AML-193 (cell line): ENCODE measurements at regions not wholly inside any gene's neighbourhood (a gene's known extent, or its start where the extent isn't known, plus 50 kb on each side); places are given as distances from the start of the nearest gene placed in this dataset.

Experiments
- DNase-seq, 2 experiments: peaks; one replicate each; lab custom pipeline; 2025; lab: John Stamatoyannopoulos, UW

DNA sequence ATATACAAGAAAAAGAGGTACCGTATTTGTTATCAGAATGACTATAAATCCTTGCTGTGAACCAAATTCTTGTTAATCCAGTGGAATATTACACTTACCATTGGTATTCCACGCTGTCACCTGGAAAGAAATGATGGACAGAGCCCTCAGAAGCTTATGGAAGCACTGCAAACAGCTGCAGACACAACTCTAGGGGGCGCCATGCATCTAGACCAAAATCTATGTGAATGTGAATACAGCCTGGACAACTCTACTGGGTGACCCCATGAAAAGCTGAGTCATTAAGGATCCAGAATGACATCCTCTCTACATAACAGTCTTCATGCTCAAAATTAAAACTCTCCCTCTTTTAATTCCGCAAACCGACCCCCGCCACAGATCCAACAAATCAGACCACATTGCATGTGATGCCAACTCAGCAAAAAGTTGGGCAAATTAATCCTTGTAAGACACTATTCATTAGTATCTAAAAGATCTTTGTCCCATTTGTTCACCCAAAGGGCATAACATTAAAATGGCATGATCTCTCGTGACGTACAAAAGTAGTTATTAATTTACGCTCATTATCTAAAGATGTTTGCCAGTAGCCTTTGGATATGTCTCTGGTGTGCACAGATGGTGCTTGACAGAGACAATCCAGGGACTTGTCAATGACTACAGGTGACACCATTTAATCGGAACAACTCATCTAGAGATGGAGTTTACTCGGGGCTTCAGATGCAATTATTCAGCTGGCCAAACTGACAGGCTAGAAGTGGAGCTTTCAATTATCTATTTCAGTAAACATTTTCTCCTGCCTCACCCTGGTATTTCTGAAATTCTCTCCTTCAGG lies 552.7 kb upstream of the PSMD7 start:
- peak in 1 of 2 experiments; percentile 0 for DNase-seq

DNA sequence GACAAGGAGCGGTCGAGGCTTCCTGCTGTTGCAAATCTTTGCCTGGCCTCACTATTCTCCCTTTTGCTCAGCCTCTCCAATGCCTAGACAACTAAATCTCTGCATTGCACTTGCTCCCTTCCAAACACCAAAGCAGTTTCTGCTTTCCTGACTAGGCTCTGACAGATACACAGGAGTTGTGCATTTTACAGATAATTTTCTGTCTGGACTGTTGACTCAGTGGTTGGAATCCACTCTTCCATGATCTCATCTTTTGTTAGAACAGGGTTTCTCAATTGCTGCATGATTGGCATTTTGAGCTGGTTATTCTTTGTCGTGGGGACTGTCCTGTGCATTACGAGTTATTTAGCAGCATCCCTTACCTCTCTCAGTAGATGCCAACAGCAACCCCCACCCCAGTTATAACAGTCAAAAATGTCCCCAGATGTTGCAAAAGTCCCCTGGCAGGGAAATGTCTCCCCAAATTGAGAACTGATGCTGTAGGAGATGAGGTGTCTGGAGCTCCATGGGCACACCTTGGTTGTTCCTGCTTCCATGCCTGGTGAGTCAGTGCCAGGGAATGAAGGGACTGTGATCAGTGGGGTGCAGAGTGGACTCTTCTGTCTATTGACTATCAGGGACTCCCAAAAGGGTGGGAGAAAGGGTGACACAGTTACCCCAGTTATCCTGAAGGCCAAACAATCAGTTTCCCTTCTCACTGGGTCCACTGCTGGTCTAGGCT lies 557.4 kb upstream of the PSMD7 start:
- DNase-seq: no peak

DNA sequence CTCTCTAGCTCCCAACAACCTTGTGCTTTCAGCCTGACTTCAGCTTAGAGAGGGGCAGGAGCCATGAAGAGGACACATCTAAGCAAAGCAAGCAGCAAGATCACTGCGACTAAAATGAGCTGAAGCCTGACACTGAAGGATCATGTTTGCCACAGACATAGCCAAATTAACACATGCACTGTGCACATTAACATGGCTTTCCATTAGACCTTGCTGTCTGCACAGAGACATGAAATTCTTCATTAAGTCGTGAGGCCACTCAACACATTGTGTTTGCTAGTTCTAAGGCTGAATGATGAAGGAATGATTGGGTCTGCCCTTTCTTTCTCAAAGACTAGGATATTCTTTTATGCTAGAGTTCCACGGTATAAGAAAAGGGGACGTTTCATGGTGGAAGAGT lies 558.3 kb upstream of the PSMD7 start:
- DNase-seq: no peak

DNA sequence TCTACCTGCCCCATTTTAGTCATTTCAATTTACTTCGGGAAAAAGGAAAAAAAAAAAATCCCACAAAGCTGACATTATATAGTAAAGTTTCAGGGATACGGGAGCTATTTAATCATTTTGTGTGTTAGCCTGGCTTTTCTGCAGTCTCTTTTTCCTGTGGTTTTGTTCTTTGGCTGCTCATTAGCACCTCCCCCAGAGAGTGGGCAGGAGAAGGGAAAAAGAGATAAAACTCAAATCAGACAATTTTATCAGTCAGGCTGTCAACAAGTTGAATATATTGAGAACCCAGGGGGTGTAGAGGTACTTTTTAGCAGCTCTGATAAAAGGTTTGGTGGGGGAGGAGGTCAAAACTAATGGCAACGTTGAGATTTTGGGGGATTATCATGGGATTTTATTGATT lies 559.0 kb upstream of the PSMD7 start:
- DNase-seq: no peak

DNA sequence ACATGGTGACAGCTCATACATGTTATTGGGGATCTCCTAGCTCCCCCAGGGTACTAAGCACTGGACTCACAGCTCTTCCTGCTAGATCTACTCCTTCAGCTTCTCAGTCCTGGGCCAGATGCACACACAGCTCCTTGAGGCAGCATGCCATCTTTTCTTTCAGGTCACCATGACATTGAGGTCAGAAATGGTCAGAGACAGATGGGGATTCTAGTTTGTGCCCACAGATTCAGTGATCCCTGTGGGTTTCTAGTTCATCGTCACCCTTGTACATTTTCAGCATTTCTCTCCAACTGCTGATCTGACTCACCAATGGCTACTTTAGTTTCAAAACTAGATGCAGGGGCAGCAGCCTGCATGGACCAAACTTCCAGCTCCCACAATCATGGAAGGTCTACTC lies 560.7 kb upstream of the PSMD7 start:
- DNase-seq: no peak

DNA sequence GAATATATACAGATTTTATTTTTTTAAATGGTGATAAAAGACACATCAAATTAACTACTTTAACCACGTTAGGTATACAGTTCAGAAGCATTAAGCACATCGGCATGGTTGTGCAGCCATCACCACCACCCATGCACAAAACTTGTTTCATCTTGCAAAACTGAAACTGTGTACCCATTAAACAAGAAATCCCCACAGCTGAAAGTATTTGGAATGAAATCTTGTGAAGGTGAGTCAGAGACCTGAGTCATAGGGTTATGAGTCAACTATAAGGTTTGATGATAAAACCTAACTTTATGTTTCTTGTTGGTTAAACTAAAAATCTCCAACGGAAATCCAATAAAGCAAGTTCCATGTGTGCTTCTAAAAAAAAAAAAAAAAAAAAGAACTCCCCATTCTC lies 561.6 kb upstream of the PSMD7 start:
- no peak for DNase-seq

DNA sequence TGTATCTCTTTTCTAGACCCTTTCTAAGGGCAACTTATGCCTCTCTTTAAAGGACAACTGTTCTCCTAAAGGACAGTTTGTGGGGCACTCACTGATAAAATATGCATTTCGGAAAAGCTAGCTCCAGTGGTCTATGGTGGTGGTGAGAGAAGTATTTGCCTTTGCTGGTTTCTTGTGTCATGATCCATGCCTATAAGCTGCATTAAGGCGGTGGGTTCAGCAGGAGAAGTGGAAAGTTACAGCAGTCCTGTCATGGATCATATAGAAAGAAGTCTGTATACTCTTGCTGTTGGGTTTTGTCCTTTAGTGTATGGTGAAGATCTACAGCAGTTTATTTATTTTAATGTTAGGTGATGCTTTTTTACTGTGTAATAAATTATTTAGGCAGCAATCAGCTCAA lies 563.9 kb upstream of the PSMD7 start:
- no peak for DNase-seq

DNA sequence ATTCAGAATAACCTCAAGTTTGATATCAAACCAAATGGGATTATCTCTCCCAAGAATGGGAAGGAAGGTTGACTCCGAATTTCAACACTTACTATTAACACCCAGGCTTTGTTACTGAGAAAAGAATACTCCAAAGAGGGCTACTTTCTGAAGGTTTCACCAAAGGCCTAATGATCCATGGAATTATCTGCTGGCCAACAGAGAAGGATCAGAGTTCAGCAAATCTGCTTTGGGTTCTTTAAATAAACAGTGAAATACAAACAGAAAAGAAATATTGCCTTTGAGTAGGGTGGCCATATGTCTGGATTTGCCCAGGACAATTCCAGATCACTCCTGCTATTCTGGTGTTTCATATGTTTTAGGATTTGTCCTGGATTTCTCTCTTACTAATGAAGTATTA lies 564.5 kb upstream of the PSMD7 start:
- DNase-seq: no peak

DNA sequence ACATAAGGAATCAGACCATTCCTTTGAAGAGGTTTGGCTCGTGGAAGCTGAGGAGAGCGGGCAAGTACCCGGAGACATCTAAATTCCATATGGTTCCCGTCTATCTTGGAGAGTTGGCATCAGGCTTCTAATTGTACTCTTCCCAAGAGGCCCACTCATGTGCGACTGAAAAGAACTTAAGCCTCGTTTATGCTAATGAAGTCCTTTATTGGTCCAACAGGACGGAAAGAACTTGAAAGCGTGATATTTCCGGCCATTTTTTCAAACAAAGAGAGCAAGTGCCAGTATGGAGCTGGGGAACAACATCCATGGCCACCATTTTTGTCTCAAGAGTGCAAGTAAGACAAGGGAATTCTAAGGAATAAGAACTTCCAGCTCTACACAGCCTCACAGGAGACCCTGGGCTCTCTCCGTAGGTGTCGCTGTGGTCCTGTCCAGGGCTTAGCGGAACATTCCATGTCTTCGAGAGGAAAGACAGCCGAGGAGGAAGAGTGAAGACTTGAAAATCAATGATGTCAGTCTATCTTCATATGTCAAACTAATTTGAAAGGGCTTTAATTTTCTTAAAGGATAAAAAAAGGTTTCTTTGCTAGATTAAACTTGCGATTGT lies 566.0 kb upstream of the PSMD7 start:
- DNase-seq: no peak

DNA sequence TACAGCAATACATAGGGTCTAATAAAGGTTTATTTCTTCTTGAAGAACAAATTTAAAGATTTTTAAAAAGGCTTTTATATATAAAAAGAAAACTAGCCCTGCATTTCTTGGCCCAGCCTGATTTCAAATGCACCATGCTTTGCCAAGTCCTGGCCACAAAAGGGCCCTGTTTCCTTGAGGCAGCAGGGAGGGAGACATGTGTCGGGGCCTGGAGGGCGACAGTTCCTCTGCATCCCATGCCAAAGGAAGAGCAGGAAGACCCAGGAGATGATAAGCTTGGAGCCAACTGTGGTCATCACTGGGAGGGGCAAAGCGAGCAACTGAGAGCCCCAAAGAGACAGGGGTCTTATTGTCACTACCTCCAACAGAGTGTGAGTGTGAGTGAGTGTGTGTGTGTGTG lies 571.5 kb upstream of the PSMD7 start:
- DNase-seq: no peak

DNA sequence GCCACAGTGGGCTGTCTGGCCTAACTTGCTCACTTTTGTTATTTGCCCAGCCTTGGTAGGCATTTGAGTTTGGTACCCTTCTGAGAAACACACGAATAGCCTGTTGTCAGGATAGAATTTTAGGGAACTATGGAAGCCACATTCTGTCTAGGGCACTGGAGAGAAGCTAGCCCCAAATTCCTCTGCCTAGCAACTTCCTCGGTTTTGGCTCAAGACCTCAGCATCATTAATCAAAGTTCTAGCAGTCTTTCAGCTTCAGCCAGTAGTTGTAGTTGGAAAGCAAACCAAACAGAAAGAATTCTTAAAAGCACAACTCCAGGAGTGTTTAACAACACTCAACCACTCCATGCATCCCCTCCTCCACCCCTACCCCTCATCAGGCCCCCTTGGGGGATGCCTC lies 572.1 kb upstream of the PSMD7 start:
- no peak for DNase-seq

DNA sequence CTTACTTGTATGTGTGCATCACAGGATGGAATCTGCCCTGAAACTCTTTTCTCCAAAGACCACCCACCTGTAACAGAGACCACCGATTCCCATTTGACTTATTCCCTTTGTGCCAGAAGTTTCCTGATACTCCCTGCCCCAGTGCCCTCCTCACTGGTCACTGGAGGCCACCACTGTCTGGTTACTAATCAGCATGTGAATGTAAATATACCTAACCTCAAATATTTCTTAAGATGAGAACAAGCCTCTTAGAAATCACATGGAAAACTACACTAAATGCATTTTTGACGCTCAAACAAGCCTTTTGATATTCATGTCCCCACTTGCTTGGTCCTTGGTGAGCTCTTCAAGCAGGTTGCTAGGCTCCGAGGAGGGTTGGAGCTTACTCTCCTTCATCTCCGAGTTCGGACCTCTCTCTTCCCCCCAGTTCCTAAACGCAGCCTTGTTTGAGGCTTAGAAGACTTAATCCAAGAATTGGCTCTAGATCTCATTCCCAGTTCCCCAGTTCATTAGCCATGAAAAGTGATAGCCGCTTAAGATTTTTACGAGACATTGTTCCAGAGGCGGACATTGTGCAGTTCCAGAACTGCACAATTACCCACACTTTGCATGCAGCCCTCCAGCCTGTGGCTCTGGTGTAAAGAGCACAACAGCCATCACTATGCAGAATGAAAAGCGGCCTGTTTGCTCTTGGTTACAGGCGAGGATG lies 579.2 kb upstream of the PSMD7 start:
- DNase-seq: no peak

DNA sequence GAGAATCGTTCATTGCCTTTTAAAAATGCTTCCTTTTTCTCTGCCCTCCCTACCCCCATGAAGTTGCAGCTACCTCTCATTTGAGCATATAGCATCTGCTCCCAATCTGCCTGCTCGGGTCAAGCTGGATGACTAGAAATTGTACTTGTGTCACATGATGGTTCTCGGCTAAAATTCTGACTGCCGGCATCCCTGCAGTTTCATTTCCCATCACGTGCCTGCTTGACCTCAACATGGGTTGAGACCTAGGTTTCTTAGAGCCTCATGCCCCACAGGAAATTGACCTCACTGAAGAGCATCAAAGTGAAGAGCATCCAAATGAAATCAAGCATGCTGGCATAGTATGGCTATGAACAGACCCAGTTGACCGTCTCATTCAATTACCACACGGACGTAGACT lies 581.6 kb upstream of the PSMD7 start:
- DNase-seq: no peak

DNA sequence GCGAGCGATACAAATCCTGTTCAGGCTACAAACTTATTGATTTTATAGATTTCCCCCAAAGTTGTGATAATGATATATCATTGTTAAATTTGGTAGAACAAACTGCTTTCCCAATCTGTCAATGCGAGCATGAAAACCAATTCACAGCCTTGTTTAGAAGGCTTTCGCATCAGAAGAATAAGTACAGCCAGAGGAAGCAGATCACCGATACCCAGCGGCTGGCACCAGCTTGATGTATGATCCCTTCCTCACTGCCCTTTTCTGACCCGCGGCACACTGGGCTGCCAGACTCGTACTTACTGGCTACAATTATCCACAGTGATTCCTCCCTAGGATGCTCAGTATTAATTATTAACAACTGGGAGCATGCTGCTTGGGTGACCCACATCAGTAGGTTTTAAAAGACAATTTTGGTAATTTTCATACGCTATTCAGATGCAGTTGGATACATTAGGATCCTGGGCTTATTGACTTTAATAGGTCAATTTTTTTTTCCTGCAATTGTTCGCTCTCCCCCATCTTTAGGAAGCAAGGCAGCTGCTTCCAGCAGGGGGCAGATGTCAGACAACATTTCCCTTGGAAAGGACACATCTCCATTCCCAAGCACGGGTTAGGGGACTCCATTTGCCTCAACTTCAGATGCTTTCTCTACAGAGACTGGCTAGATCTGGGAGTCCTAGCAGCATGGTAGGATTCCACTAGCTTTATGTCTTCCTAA lies 582.7 kb upstream of the PSMD7 start:
- DNase-seq: no peak

DNA sequence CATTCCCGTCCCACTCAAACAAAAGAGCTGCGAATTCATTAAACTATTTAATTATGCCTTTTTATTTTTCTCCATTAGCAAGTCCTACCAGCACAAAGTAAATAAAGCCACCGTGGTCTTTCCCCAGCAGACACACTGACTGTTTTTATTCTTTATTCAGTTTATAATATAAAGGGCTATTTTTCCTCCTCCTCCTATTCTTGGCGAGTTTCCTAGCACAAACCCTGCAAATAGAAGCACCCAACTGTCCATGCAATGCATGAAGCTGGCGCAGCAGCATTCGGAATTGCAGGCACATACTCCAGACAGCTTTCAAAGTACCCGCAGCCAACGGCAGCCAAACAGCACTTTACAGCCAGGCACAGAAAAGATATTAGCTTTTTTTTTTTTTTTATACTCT lies 583.4 kb upstream of the PSMD7 start:
- no peak for DNase-seq

DNA sequence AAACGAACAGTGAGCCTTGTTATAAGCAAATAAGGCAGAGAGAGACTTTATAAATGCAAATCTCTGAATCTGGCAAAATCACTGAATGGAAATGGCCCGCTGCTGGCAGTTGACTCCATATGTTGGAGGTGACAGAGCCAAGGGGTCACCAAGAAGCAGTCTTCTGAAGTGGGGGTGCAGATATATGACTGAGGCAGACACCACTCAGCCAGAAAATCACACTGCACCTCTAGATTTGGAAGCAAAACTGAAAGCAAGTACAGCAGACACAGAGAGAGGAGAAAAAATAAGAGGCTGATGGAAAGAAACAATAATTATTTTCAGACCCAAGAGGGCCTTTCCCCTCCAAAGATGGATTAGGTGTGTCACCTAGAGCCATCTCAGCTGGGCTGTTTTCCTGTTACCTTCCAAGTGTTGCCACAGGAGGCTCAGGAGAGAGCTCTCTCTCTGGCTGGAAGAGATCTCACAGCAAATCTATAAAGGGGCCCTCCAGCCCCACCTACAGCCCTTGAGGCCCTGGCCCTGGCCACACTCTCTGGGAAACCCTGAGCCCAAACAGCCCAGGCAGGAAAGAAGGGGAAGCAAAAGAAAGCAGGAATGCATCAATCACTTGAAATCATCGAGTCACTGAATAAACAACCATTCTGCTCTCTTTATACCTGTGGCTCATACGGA lies 585.1 kb upstream of the PSMD7 start:
- DNase-seq: no peak

DNA sequence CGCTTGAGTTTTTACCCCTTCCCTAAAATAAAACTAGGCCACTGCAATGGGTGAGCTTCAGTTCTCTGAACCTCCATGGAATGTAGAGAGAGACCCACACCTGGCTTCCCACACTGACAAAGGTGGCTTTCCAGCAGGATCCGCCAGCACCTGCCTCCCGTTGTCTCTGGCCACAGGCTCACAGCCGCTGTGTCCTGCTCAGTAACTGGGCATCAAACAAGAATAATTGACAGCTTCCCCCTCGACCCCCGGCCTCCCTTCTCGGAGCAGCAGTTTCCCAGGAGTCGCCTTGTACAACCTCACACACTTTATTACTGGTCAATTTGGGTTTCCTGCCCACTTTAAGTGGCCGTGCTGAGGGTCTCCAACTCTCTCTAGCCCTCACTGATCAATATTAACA lies 586.1 kb upstream of the PSMD7 start:
- no peak for DNase-seq

DNA sequence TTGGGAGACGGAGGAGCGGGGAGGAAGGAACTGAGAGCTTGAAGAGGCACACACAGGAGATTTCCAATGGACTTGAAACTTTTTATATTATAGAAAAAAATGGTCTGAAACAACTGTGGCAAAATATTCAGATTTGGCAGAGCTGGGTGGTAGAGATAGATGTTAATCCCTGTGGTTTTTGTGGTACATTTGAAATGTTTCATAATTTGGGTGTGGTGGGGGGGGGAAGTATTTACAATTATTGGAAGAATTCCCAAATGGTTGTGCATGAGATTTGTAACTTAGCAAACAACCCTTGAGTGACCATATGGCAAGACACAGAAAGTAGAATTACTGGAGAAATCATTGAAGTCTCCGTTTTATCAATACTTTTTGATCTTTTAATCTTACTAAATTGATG lies 588.8 kb upstream of the PSMD7 start:
- no peak for DNase-seq

DNA sequence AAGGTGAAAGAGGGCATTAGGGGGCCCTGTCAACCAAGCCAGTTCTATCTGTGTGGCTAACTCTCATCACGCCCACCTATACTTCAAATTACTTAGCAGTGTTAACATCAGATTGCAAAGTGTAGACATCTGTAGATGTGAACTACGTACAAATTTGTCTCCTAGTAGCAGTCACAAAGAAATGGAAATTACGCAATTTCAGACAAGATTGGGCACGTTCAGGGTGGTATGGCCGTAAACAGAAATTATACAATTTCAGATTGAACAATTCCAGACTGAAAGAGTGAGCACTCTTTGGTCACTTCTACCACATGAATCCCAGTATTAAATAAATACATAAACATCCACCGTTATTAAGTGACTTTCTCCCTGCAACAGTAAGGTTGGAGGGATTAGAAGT lies 592.7 kb upstream of the PSMD7 start:
- DNase-seq: no peak

DNA sequence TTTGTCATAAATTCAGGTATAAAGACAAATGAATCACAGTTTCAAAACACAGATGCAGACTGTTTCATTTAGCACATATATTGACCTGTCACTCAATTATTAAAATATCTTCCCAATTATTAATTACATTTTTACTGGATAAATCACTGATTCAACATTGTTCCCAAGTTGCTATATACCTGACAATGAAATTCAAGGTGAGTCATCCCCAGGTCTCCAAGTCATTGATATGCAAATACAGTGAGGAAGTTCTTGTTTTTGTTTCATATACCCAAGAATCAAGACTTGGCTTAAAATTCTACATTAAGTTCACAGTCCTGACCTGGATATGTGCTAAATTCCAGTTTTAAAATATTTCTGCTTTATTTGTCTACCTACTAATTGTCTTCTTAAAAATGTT lies 599.3 kb upstream of the PSMD7 start:
- DNase-seq: no peak

DNA sequence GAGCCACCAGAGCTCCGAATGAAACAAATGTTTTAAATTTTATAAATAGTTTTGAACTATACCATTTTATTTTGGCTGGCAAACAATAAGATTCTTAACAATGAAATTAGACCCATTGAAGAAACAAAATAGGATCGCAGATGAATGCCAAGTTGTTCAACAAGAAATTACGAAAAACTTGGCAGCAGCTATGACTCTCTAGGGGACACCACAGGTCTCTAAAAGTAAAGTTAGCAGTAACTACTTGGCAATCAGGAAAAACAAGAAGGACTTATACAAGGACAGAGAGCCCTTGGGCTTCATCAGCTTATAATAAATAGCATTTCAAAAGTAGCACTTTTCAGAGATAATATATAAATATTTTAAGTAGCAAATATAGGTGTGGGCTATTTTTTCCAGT lies 603.8 kb upstream of the PSMD7 start:
- DNase-seq: no peak
